K562 (cell line): ENCODE measurements at regions not wholly inside any gene's neighbourhood (a gene's known extent, or its start where the extent isn't known, plus 50 kb on each side); places are given as distances from the start of the nearest gene placed in this dataset.

ENCODE experiments used
- ATAC-seq: fragments of 200-7000 bp; cut with Tn5 transposase; 3 replicates; pipeline ENCODE4 v1.9.1; 2020; ENCODE audit warnings: moderate library complexity
- BruUV-seq: library from RNA; stranded (reverse); fragments of 400-500 nt; replicated peaks from 2 replicates; lab custom pipeline; 2021; lab: Mats Ljungman, UMichigan
- CTCF ChIA-PET: fragments of 300-600 bp; formaldehyde crosslinking; extraction: SDS; loops from one replicate; lab custom pipeline; 2021; ENCODE audit warnings: low intra/inter-chr PET ratio; lab: Yijun Ruan, JAX
- POLR2A ChIA-PET: fragments of 300-600, 350-650 bp; sonication (Branson Sonifier 250); formaldehyde crosslinking; extraction: SDS; loops from one replicate; lab custom pipeline; 2021; ENCODE audit warnings: antibody characterized with exemption, inconsistent platforms; lab: Yijun Ruan, JAX
- DNase-seq, 4 experiments: peaks; one replicate each; pipeline versions ENCODE4 v3.0.0 to v3.0.0-alpha.2; 2011 to 2018; ENCODE audit warnings: low spot score in 3 of 4, mixed read lengths in 3 of 4; ENCODE audit errors: extremely low read depth in 1 of 4
- FAIRE-seq: peaks from 2 replicates; lab custom pipeline; 2011; peaks lifted over from hg19 to GRCh38; lab: Jason Lieb, UNC
- H2AFZ ChIP-seq: 2 replicates; pipeline ENCODE4 v1.6.0; 2011; ENCODE audit warnings: low read depth, low read length, control low read depth, inconsistent platforms
- H3K27ac ChIP-seq: fragments of 200-600 bp; 3 replicates; pipeline ENCODE4 v1.8.0; 2011; ENCODE audit warnings: low read depth, mild to moderate bottlenecking, control low read depth, inconsistent platforms, low read length, moderate library complexity, mixed read lengths; ENCODE audit errors: extremely low read depth
- H3K27me3 ChIP-seq, 2 experiments: fragments of 300-600 bp in 1 of 2; 2 replicates in 1 of 2; 3 replicates in 1 of 2; pipeline versions ENCODE4 v1.6.0 to v1.8.0; 2011; ENCODE audit warnings: inconsistent platforms in 2 of 2, low read length in 2 of 2, mild to moderate bottlenecking in 1 of 2, mixed read lengths in 1 of 2, moderate library complexity in 1 of 2; ENCODE audit not compliant: control insufficient read depth in 2 of 2, insufficient read depth in 2 of 2
- H3K36me3 ChIP-seq: fragments of 300-600 bp; 3 replicates; pipeline ENCODE4 v1.8.0; 2011; ENCODE audit warnings: mild to moderate bottlenecking, low read length, inconsistent platforms; ENCODE audit not compliant: control insufficient read depth, insufficient read depth
- H3K4me1 ChIP-seq, 2 experiments: fragments of 200-600 bp in 1 of 2; replicated peaks in 1 of 2; 2 replicates in 1 of 2; 3 replicates in 1 of 2; pipeline versions ENCODE4 v1.5.1 to v1.8.0; 2011; ENCODE audit warnings: inconsistent platforms in 2 of 2, low read length in 2 of 2, mild to moderate bottlenecking in 1 of 2, mixed read lengths in 1 of 2, moderate library complexity in 1 of 2; ENCODE audit not compliant: control insufficient read depth in 2 of 2, insufficient read depth in 2 of 2
- H3K4me2 ChIP-seq: 2 replicates; pipeline ENCODE4 v1.6.1; 2011; ENCODE audit warnings: low read length, control low read depth, inconsistent platforms, mixed read lengths; ENCODE audit not compliant: insufficient read depth
- H3K4me3 ChIP-seq: fragments of 200-600 bp; sonication (generic), shearing (Covaris generic); 2 replicates; pipeline ENCODE4 v1.5.1; 2016; ENCODE audit warnings: control low read depth, inconsistent platforms
- H3K79me2 ChIP-seq: fragments of 200-600 bp; 3 replicates; pipeline ENCODE4 v1.8.0; 2011; ENCODE audit warnings: low read length, inconsistent platforms; ENCODE audit not compliant: control insufficient read depth, insufficient read depth
- H3K9ac ChIP-seq, 2 experiments: 2 replicates each; pipeline versions ENCODE4 v1.6.0 to v1.6.1; 2011; ENCODE audit warnings: low read depth in 2 of 2, low read length in 2 of 2, control low read depth in 1 of 2, inconsistent platforms in 1 of 2, mild to moderate bottlenecking in 1 of 2, mixed read lengths in 1 of 2; ENCODE audit not compliant: insufficient read depth in 1 of 2
- H3K9me1 ChIP-seq: one replicate; pipeline ENCODE4 v1.6.0; 2011; ENCODE audit warnings: inconsistent platforms, mild to moderate bottlenecking, low read length, moderate library complexity; ENCODE audit not compliant: control insufficient read depth, insufficient read depth
- H3K9me3 ChIP-seq: replicated peaks from 2 replicates; pipeline ENCODE4 v1.5.1; 2011; ENCODE audit warnings: low read depth, low read length, inconsistent platforms; ENCODE audit not compliant: control insufficient read depth, insufficient read depth
- H4K20me1 ChIP-seq: replicated peaks from 2 replicates; pipeline ENCODE4 v1.6.1; 2011; ENCODE audit warnings: low read length, inconsistent platforms, mixed read lengths; ENCODE audit not compliant: control insufficient read depth, insufficient read depth
- ARNT ChIP-seq, 2 experiments: fragments of 450-650 bp; IDR thresholded peaks; 2 replicates each; pipeline ENCODE4 v1.6.1; 2016; ENCODE audit warnings: mild to moderate bottlenecking in 1 of 2
- ATF7 ChIP-seq: fragments of 450-650 bp; IDR thresholded peaks from 2 replicates; pipeline ENCODE4 v1.7.1; 2014; ENCODE audit warnings: mild to moderate bottlenecking, moderate library complexity
- CREBBP ChIP-seq: IDR thresholded peaks from one replicate; pipeline ENCODE4 v1.6.1; 2012; ENCODE audit warnings: low read depth, mild to moderate bottlenecking, control low read depth, inconsistent platforms, low read length
- DACH1 ChIP-seq: fragments of 450-650 bp; IDR thresholded peaks from 2 replicates; pipeline ENCODE4 v1.6.1; 2018; ENCODE audit not compliant: partially characterized antibody
- EGR1 ChIP-seq: fragments of 450-650 bp; conservative IDR thresholded peaks from 2 replicates; pipeline ENCODE4 v1.6.1; 2017; ENCODE audit warnings: mild to moderate bottlenecking
- FOXK1 ChIP-seq: sonication (generic); formaldehyde crosslinking; IDR thresholded peaks from 2 replicates; pipeline ENCODE4 v1.8.0; 2022; ENCODE audit warnings: missing genetic modification reagents, mild to moderate bottlenecking, borderline replicate concordance
- GTF2F1 ChIP-seq: IDR thresholded peaks from 2 replicates; pipeline ENCODE4 v1.6.1; 2011; ENCODE audit warnings: low read depth, low read length, improper control_type of control experiment
- PHTF2 ChIP-seq: fragments of 250-450 bp; sonication (Bioruptor Pico); IDR thresholded peaks from 2 replicates; pipeline ENCODE4 v1.5.0; 2021; ENCODE audit warnings: mild to moderate bottlenecking
- RHOXF2B ChIP-seq: fragments of 250-450 bp; sonication (Bioruptor Pico); conservative IDR thresholded peaks from 2 replicates; pipeline ENCODE4 v1.5.1; 2021
- SETDB1 ChIP-seq: IDR thresholded peaks from one replicate; pipeline ENCODE4 v1.6.1; 2012; ENCODE audit warnings: low read length, control low read depth, inconsistent platforms
- STAT5A ChIP-seq: IDR thresholded peaks from 2 replicates; pipeline ENCODE4 v1.6.1; 2012; ENCODE audit warnings: low read length, inconsistent platforms, borderline replicate concordance
- TRIM25 ChIP-seq: fragments of 450-650 bp; IDR thresholded peaks from 2 replicates; pipeline ENCODE4 v1.7.0; 2016; ENCODE audit warnings: borderline replicate concordance
- ZNF282 ChIP-seq: sonication (generic); formaldehyde crosslinking; IDR thresholded peaks from 2 replicates; pipeline ENCODE4 v1.8.1; 2023; ENCODE audit warnings: missing genetic modification reagents
- ZNF354B ChIP-seq: fragments of 250-450 bp; sonication (Bioruptor Pico); IDR thresholded peaks from 2 replicates; pipeline ENCODE4 v1.4.0; 2020
- ZNF384 ChIP-seq: IDR thresholded peaks from 2 replicates; pipeline ENCODE4 v1.6.1; 2012; ENCODE audit warnings: low read depth, low read length, improper control_type of control experiment
- WGBS: fragments of 100-300 bp; shearing (Covaris generic); methylation state at CpG from one replicate; pipeline ENCODE4 v1.1.6; 2016; ENCODE audit warnings: low coverage, mixed read lengths; ENCODE audit not compliant: insufficient coverage; ENCODE audit errors: missing lambda C conversion rate; 5-methylcytosine and 5-hydroxymethylcytosine counted together
- in situ Hi-C: fragments of 300-500 bp; cut with MboI; formaldehyde crosslinking; loops from 4 replicates; pipeline ENCODE4 v1.15.0; 2018; ENCODE audit warnings: inconsistent platforms, mixed read lengths
- intact Hi-C: fragments of 100-400 bp; cut with micrococcal nuclease; formaldehyde crosslinking; loops from 2 replicates; pipeline ENCODE4 v1.14.2; 2022
- TF ChIP-seq, protein P1 (sequence below): fragments of 450-650 bp; IDR thresholded peaks from 2 replicates; pipeline ENCODE4 v1.6.1; 2016; ENCODE audit warnings: low read depth, mild to moderate bottlenecking, moderate library complexity

- H3K4me1 ChIP-seq, result no peaks in the 10 kb centered on the region
- intact Hi-C loops, result no loop called here
- 0% methylated on average over 6 of the region's 10 CpGs for WGBS
- ATAC-seq (no peak), DNase-seq (no peak), FAIRE-seq (no peak)
- no peaks in the 10 kb centered on the region for H3K79me2 ChIP-seq
- no peaks in the 10 kb centered on the region for H3K9me1 ChIP-seq
- no peaks in the 10 kb centered on the region for H3K36me3 ChIP-seq
- in situ Hi-C loops, result no loop called here
- POLR2A ChIA-PET, result interaction anchor here (0.5 to 0.7 kb wide), 2 partner anchors 53 to 219 kb away, joined by 3 read pairs; no protein-coding TSS in a partner anchor
- no peak overlapping the region for H2AFZ ChIP-seq
- H3K4me2 ChIP-seq, result no peak overlapping the region
- H3K4me3 ChIP-seq, result no peak overlapping the region
- TF ChIP-seq ARNT (IDR thresholded peaks at IDR 0.05), result no peak
- no peak for TF ChIP-seq DACH1
- no peak for TF ChIP-seq ZNF384
- TF ChIP-seq SETDB1, result no peak
- no peak for TF ChIP-seq RHOXF2B (CRISPR knock-in tag)
- TF ChIP-seq PHTF2 (CRISPR knock-in tag), result no peak
- TF ChIP-seq GTF2F1, result no peak
- no peak for TF ChIP-seq FOXK1 (CRISPR knock-in tag)
- no peak for TF ChIP-seq STAT5A
- no peak for TF ChIP-seq ATF7
- no peak for TF ChIP-seq CREBBP
- TF ChIP-seq, protein P1, sequence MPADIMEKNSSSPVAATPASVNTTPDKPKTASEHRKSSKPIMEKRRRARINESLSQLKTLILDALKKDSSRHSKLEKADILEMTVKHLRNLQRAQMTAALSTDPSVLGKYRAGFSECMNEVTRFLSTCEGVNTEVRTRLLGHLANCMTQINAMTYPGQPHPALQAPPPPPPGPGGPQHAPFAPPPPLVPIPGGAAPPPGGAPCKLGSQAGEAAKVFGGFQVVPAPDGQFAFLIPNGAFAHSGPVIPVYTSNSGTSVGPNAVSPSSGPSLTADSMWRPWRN, result no peak
- no peak for TF ChIP-seq EGR1
- no peak for TF ChIP-seq ZNF354B (CRISPR knock-in tag)
- TF ChIP-seq ZNF282 (CRISPR knock-in tag), result no peak
- TF ChIP-seq TRIM25, result no peak
- no TSS peak for BruUV-seq
- H3K9ac ChIP-seq, result no peak overlapping the region
- CTCF ChIA-PET, result no interaction called here
- peaks cover 0 to 8% of the 10 kb centered on the region in 2 experiments; a peak in 1 of 5 replicates for H3K27me3 ChIP-seq
- no peaks in the 10 kb centered on the region for H4K20me1 ChIP-seq
- no peaks in the 10 kb centered on the region for H3K9me3 ChIP-seq
- H3K27ac ChIP-seq, result no peak overlapping the region
Observed at GRCh38 chr14:101004954-101005353, 101.4 kb upstream of the RTL1 start.
